Thymus (tissue), 11 donors: ENCODE measurements at regions not wholly inside any gene's neighbourhood (a gene's known extent, or its start where the extent isn't known, plus 50 kb on each side); places are given as distances from the start of the nearest gene placed in this dataset.

ENCODE experiments used
- DNase-seq, 9 donors: peaks; one replicate each; pipeline ENCODE4 v3.0.0-alpha.2; 2013; ENCODE audit warnings: low spot score in 9 of 9, low read depth in 6 of 9, missing footprints in 1 of 9
- H3K27ac ChIP-seq, 2 donors: one replicate each; pipeline ENCODE4 v1.5.1; 2013; ENCODE audit warnings: control low read depth in 1 of 2, low read depth in 1 of 2, low read length in 1 of 2, mild to moderate bottlenecking in 1 of 2, moderate library complexity in 1 of 2
- H3K27me3 ChIP-seq, 2 donors: one replicate each; pipeline ENCODE4 v1.5.1; 2013; ENCODE audit warnings: low read length in 1 of 2; ENCODE audit not compliant: control insufficient read depth in 2 of 2, insufficient read depth in 1 of 2
- H3K36me3 ChIP-seq, 2 donors: one replicate each; pipeline ENCODE4 v1.5.1; 2013; ENCODE audit warnings: low read length in 1 of 2, mild to moderate bottlenecking in 1 of 2, moderate library complexity in 1 of 2; ENCODE audit not compliant: control insufficient read depth in 2 of 2, insufficient read depth in 2 of 2
- H3K4me1 ChIP-seq, 2 donors: one replicate each; pipeline ENCODE4 v1.5.1; 2013; ENCODE audit warnings: low read length in 2 of 2; ENCODE audit not compliant: control insufficient read depth in 2 of 2, insufficient read depth in 2 of 2
- H3K4me3 ChIP-seq, 2 donors: one replicate each; pipeline ENCODE4 v1.5.1; 2013; ENCODE audit warnings: low read length in 2 of 2, control low read depth in 1 of 2, mild to moderate bottlenecking in 1 of 2
- H3K9me3 ChIP-seq, 2 donors: one replicate each; pipeline ENCODE4 v1.5.1; 2013; ENCODE audit warnings: low read length in 1 of 2, mild to moderate bottlenecking in 1 of 2; ENCODE audit not compliant: control insufficient read depth in 2 of 2, insufficient read depth in 1 of 2
- WGBS: extraction: QIAGEN DNeasy Blood & Tissue Kit; methylation state at CpG from one replicate; pipeline ENCODE4 v1.1.7; 2013; 5-methylcytosine and 5-hydroxymethylcytosine counted together
- donor health status: healthy.

DNA sequence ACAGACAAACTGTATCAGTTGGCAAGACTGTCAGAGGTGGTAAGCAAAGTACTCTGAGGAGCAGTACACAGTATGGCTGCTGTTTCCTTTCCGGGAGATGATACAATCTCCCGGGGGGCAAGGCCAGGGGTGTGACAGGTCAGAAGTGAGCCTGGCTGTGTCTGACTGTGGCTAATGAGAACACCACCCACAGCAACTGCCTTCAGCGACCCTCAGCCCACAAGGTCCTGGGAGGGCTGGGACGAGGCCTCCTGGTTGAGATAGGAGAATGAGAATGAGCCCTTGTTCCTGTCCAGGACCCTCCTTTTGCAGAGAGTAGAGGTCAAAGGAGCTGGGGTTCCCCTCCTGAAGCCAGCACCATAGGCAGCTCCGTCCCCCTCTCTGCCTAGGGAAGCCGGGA lies 421.7 kb downstream of the TCERG1L start:
- 61% methylated on average over 6 of the region's 6 CpGs for WGBS
- Histone ChIP-seq H3K4me3 (no peak overlapping the region), H3K27ac (no peak overlapping the region)

DNA sequence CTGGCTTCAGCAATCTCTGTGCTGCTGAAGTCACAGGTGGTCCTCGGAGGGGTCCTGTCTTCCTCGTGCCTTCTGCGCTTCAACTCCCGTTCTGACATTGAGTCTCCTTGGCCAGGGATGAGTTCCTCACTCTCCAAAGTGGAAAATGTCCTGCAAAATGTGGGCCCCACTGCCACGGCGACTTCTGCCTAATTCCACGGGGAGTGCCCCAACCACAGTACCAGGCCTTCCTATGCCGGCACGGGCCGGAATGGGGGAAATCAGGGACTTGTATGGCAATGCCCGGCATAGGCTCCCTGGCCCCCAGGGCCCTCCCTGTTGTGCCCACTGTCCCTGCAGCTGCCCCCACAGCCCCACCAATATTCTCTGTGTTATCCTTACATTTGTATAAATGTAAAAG lies 420.5 kb downstream of the TCERG1L start:
- H3K27ac ChIP-seq: no peak overlapping the region
- H3K27me3 ChIP-seq: no peaks in the 10 kb centered on the region
- peaks cover 0 to 1% of the 10 kb centered on the region in 2 donors for H3K9me3 ChIP-seq
- no peaks in the 10 kb centered on the region for H3K36me3 ChIP-seq
- no peaks in the 10 kb centered on the region for H3K4me1 ChIP-seq
- no peak overlapping the region for H3K4me3 ChIP-seq
- 87% methylated on average over 11 of the region's 11 CpGs for WGBS
- no peak for DNase-seq

More for the DNA sequence above, 421.7 kb downstream of the TCERG1L start:
- Histone ChIP-seq H3K4me1 (no peaks in the 10 kb centered on the region), H3K27me3 (peaks cover 0 to 2% of the 10 kb centered on the region in 2 donors), H3K36me3 (no peaks in the 10 kb centered on the region), H3K9me3 (peaks cover 0 to 1% of the 10 kb centered on the region in 2 donors)
- no peak for DNase-seq

DNA sequence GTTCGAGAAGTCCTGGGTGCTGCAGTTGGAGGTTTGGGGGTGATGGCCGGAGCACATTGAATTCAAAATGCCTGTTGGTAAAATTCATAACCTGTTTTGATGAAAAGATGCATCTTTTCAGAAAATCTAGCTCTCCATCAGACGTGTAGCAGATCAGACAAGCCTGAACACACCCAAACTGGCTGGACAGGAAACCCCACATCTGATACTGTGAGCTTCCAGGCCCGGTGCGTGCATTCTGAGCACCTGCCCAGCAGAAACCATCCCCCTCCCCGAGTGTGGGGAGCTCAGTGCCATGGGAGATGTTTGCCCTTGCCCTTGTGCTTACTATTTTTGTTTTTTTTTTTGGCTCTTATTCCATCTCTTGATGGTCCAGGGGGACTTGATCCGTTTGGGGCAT lies 417.1 kb downstream of the TCERG1L start:
- Histone ChIP-seq H3K36me3 (no peaks in the 10 kb centered on the region), H3K9me3 (peaks cover 0 to 1% of the 10 kb centered on the region in 2 donors), H3K27ac (no peak overlapping the region), H3K4me3 (no peak overlapping the region), H3K27me3 (no peaks in the 10 kb centered on the region), H3K4me1 (no peaks in the 10 kb centered on the region)
- no peak for DNase-seq
- 64% methylated on average over 7 of the region's 7 CpGs for WGBS

DNA sequence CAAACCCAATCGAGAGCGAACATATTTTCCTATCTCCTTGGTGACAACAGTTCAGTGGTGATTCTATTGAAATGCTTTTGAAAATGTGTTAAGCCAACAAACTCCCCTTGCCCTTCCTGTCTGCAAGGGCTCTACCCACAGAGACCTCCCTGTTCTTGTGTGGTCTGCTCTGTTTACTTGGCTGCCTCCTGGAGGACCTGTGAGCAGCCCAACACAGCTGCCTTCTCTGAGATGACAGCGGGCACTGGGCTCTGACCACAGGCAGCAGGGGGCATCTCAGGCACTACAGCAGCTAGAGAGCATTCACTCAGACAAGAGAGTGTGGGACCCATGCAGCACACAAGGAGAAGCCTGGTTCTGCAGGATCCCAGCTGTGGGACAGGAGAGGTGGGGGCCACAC lies 416.4 kb downstream of the TCERG1L start:
- WGBS: 63% methylated on average over 3 of the region's 3 CpGs
- no peak for DNase-seq
- H3K27me3 ChIP-seq: no peaks in the 10 kb centered on the region
- no peaks in the 10 kb centered on the region for H3K36me3 ChIP-seq
- no peaks in the 10 kb centered on the region for H3K4me1 ChIP-seq
- H3K4me3 ChIP-seq: no peak overlapping the region
- H3K9me3 ChIP-seq: peaks cover 0 to 2% of the 10 kb centered on the region in 2 donors
- no peak overlapping the region for H3K27ac ChIP-seq

DNA sequence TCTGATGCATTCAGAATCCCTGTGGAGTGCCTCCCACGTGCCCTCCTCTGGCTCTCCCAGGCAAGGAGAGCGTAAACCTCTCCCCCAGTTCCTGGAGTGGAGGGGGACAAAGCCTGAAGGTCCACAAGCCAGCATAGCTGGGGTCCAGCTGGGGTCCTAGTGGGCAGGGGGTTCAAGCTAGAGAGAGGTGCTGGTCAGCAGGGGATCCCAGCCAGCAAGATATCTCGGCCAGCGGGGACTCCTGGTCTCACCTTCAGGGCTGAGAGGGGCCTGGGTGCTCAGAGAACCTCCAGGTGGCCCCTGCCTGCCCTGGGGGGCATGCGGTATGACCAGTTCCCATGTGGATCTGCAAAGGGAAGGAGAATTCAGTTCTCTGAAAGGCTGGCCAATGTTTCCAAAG lies 413.7 kb downstream of the TCERG1L start:
- no peak for DNase-seq
- H3K4me3 ChIP-seq: no peak overlapping the region
- peaks cover 0 to 1% of the 10 kb centered on the region in 2 donors for H3K9me3 ChIP-seq
- H3K27ac ChIP-seq: no peak overlapping the region
- H3K36me3 ChIP-seq: no peaks in the 10 kb centered on the region
- no peaks in the 10 kb centered on the region for H3K4me1 ChIP-seq
- H3K27me3 ChIP-seq: no peaks in the 10 kb centered on the region
- 80% methylated on average over 5 of the region's 5 CpGs for WGBS

DNA sequence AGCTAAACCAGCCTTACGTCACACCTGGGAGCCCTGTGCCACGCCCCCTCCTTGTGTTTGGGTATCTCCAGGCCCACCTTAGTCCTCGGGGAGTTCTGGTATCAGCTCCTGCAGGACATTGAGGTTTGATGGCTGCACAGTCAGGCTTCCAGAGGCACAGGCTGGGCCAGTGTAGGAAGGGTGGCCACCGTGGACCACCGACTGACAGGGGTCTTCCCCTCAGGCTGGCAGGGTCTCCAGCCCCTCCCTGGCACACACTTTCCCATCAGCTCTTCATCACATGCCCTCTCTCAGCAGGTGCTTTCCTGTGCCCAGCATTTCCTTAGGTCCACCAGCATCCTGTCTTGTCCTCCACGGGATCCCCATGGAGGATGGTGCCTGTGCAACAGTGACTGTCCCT lies 413.1 kb downstream of the TCERG1L start:
- Histone ChIP-seq H3K27ac (no peak overlapping the region), H3K4me3 (no peak overlapping the region), H3K4me1 (no peaks in the 10 kb centered on the region), H3K9me3 (peaks cover 0 to 1% of the 10 kb centered on the region in 2 donors), H3K27me3 (no peaks in the 10 kb centered on the region), H3K36me3 (no peaks in the 10 kb centered on the region)
- DNase-seq: no peak
- 87% methylated on average over 6 of the region's 6 CpGs for WGBS

DNA sequence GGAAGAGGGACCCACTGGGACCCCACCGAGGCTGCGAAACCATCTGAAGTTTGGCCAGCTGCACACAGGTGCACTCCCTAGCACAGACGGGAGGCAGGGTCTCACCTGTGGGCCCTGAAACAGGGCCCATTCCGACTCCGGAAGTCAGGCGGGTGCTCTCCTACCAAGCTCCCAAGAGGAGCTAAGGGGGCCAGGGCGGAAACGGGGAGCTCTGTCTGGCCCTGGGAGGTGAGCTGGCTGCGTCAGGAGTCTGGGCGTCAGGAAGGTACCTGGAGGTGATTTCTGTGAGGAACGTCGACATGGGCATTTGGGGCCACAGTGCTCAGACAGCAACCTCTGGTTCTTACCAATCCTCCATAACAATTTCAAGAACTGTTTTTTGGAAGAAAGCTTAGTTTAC lies 411.7 kb downstream of the TCERG1L start:
- DNase-seq: no peak
- Histone ChIP-seq H3K36me3 (no peaks in the 10 kb centered on the region), H3K27ac (no peak overlapping the region), H3K4me1 (no peaks in the 10 kb centered on the region), H3K9me3 (peaks cover 0 to 1% of the 10 kb centered on the region in 2 donors), H3K27me3 (no peaks in the 10 kb centered on the region), H3K4me3 (no peak overlapping the region)
- WGBS: 94% methylated on average over 12 of the region's 12 CpGs

DNA sequence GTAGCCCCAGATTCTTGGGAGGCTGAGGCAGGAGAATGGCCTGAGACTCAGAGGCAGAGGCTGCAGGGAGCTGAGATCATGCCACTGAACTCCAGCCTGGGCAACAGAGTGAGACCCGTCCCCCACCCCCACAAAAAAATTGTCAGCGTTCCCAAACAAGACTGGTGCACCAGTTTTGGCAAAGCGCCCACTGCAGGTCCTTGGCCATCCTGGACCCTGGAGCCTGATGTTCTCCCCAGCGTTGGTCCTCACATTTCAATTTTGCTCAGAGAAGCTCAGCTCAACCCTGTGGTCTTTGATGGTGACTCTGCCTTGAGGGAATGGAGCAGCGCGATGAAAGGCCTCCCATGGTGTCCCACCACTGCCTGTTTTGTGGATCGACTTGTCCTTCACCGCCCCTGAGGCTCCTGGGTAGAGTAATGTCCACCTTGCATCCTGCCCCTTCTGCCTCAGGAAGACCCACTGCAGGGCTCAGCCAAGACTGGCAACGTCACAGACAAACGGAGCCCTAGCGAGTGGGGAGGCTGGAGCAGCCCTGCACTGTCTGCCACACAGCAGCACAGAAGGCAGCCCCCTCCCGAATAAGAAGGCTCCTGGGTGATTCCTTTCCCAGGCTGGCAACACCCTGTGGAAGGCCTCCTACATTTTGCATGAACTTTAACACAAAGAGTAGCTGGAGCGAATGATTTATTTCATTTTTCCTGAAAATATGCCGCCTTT lies 410.9 kb downstream of the TCERG1L start:
- no peaks in the 10 kb centered on the region for H3K4me1 ChIP-seq
- H3K27me3 ChIP-seq: no peaks in the 10 kb centered on the region
- no peak for DNase-seq
- H3K9me3 ChIP-seq: peaks cover 0 to 1% of the 10 kb centered on the region in 2 donors
- 91% methylated on average over 14 of the region's 14 CpGs for WGBS
- H3K27ac ChIP-seq: no peak overlapping the region
- H3K36me3 ChIP-seq: no peaks in the 10 kb centered on the region
- H3K4me3 ChIP-seq: no peak overlapping the region

DNA sequence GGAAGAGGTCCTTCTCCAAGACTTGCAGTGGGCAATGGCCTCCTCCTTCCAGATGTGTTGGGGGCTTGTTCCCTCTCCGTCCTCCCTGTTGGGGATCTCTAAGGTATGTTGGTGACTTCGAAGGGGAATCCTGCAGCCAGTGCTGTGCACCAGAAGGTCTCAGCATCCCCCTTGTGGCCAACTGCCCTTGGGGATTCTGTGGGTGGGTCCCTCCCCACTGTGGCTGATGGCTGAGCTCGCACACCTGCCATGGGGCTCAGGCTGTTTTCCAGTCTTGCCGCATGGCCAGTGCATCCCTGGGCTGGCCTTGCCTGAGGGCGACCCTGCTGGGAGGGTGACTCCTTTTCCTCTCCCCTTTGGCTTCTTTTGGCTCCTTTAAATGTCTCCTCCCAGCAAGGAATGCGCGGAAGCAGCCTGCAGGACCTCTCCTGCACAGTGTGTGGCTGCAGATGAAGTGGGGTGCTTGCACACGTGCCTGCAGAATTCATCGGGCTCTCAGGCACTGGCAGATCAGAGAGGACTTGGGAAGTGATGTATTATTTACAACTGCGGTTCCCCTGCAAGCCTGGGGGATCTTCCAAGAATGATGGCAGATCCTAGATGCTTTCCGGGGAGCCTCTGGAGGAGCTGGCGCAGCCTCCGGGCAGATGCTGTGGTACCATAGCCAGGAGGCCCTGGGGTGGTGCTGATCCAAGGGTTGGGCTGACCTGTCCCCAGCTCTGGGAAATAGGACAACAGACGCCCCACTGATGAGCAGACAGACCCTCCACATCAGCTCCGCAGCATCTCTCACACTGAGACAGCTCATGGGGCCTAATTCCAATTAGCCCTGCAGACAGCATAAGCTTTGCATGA lies 410.0 kb downstream of the TCERG1L start:
- no peaks in the 10 kb centered on the region for H3K4me1 ChIP-seq
- H3K27me3 ChIP-seq: no peaks in the 10 kb centered on the region
- H3K9me3 ChIP-seq: peaks cover 0 to 1% of the 10 kb centered on the region in 2 donors
- no peak overlapping the region for H3K4me3 ChIP-seq
- no peaks in the 10 kb centered on the region for H3K36me3 ChIP-seq
- 85% methylated on average over 15 of the region's 15 CpGs for WGBS
- H3K27ac ChIP-seq: no peak overlapping the region
- no peak for DNase-seq
